Neural cell (in vitro differentiated cells): ENCODE measurements at regions not wholly inside any gene's neighbourhood (a gene's known extent, or its start where the extent isn't known, plus 50 kb on each side); places are given as distances from the start of the nearest gene placed in this dataset.

Experiments
- H2AFZ ChIP-seq: fragments of 200-600, 300-800 bp; sonication (generic), shearing (Covaris generic); 2 replicates; pipeline ENCODE4 v1.6.0; 2014; ENCODE audit warnings: low read depth, mild to moderate bottlenecking, antibody characterized with exemption, low read length, moderate library complexity
- H3F3A ChIP-seq: fragments of 200-600 bp; shearing (Covaris generic); 2 replicates; pipeline ENCODE4 v1.6.1; 2016; ENCODE audit warnings: mild to moderate bottlenecking, moderate library complexity, mixed read lengths, antibody characterized with exemption, low read length; ENCODE audit not compliant: insufficient read depth, poor library complexity, severe bottlenecking
- H3K27ac ChIP-seq: fragments of 200-600, 300-800 bp; sonication (generic), shearing (Covaris generic); 2 replicates; pipeline ENCODE4 v1.5.1; 2014; ENCODE audit warnings: mild to moderate bottlenecking, low read length, moderate library complexity
- H3K27me3 ChIP-seq: fragments of 300-800, 200-600 bp; sonication (generic), shearing (Covaris generic); 2 replicates; pipeline ENCODE4 v1.6.0; 2014; ENCODE audit warnings: mild to moderate bottlenecking, low read depth, low read length, moderate library complexity; ENCODE audit not compliant: insufficient read depth
- H3K36me3 ChIP-seq: fragments of 300-800, 200-600 bp; sonication (generic), shearing (Covaris generic); 2 replicates; pipeline ENCODE4 v1.5.1; 2014; ENCODE audit warnings: mild to moderate bottlenecking, antibody characterized with exemption, low read length, moderate library complexity; ENCODE audit not compliant: insufficient read depth
- H3K4me2 ChIP-seq: fragments of 300-800, 200-600 bp; sonication (generic), shearing (Covaris generic); 2 replicates; pipeline ENCODE4 v1.6.0; 2014; ENCODE audit warnings: mild to moderate bottlenecking, low read length
- H3K4me3 ChIP-seq: fragments of 300-800, 200-600 bp; sonication (generic), shearing (Covaris generic); 2 replicates; pipeline ENCODE4 v1.5.1; 2014; ENCODE audit warnings: mild to moderate bottlenecking, low read length, moderate library complexity
- H3K79me2 ChIP-seq: fragments of 200-600 bp; shearing (Covaris generic); replicated peaks from 2 replicates; pipeline ENCODE4 v1.6.0; 2014; ENCODE audit warnings: mild to moderate bottlenecking, low read length, moderate library complexity; ENCODE audit not compliant: insufficient read depth
- H3K9ac ChIP-seq: fragments of 300-800, 200-600 bp; sonication (generic), shearing (Covaris generic); 2 replicates; pipeline ENCODE4 v1.6.1; 2016; ENCODE audit warnings: mild to moderate bottlenecking, low read length, mixed read lengths
- H3K9me2 ChIP-seq: fragments of 200-600 bp; shearing (Covaris generic); 2 replicates; pipeline ENCODE4 v1.6.1; 2016; ENCODE audit warnings: mild to moderate bottlenecking, low read length, mixed read lengths; ENCODE audit not compliant: insufficient read depth
- H3K9me3 ChIP-seq: fragments of 200-600, 300-800 bp; sonication (generic), shearing (Covaris generic); 2 replicates; pipeline ENCODE4 v1.6.1; 2016; ENCODE audit warnings: mild to moderate bottlenecking, mixed run types, low read length, moderate library complexity, mixed read lengths
- H4K20me1 ChIP-seq: fragments of 200-600 bp; shearing (Covaris generic); 2 replicates; pipeline ENCODE4 v1.6.1; 2016; ENCODE audit warnings: mild to moderate bottlenecking, mixed run types; ENCODE audit not compliant: insufficient read depth
- EP300 ChIP-seq: fragments of 450-650 bp; conservative IDR thresholded peaks from 2 replicates; pipeline ENCODE4 v1.6.1; 2014; ENCODE audit warnings: antibody characterized with exemption, mild to moderate bottlenecking, moderate library complexity; ENCODE audit not compliant: poor library complexity, severe bottlenecking
- EZH2 ChIP-seq: fragments of 200-600, 300-800 bp; shearing (Covaris generic), sonication (generic); IDR thresholded peaks from 2 replicates; pipeline ENCODE4 v1.6.1; 2014; ENCODE audit warnings: antibody characterized with exemption, low read length, borderline replicate concordance, mild to moderate bottlenecking; ENCODE audit not compliant: insufficient read depth, poor library complexity, severe bottlenecking
- MXI1 ChIP-seq: fragments of 450-650 bp; conservative IDR thresholded peaks from 2 replicates; pipeline ENCODE4 v1.6.1; 2014; ENCODE audit warnings: antibody characterized with exemption, mild to moderate bottlenecking; ENCODE audit not compliant: poor library complexity, severe bottlenecking
- POLR2AphosphoS5 ChIP-seq: IDR thresholded peaks from 2 replicates; pipeline ENCODE4 v1.6.1; 2012
- RAD21 ChIP-seq: fragments of 450-650 bp; conservative IDR thresholded peaks from 2 replicates; pipeline ENCODE4 v1.6.1; 2014; ENCODE audit warnings: antibody characterized with exemption, mild to moderate bottlenecking, moderate library complexity
- SMC3 ChIP-seq: fragments of 450-650 bp; conservative IDR thresholded peaks from 2 replicates; pipeline ENCODE4 v1.6.1; 2014; ENCODE audit warnings: antibody characterized with exemption, mild to moderate bottlenecking, moderate library complexity; ENCODE audit not compliant: poor library complexity
- TAF1 ChIP-seq: IDR thresholded peaks from 2 replicates; pipeline ENCODE4 v1.6.1; 2012; ENCODE audit warnings: low read depth
- TF ChIP-seq, protein P1 (sequence below): IDR thresholded peaks from 2 replicates; pipeline ENCODE4 v1.6.1; 2012; ENCODE audit warnings: borderline replicate concordance
- TF ChIP-seq, protein P2 (sequence below): fragments of 450-650 bp; IDR thresholded peaks from 2 replicates; pipeline ENCODE4 v1.5.1; 2014; ENCODE audit warnings: antibody characterized with exemption, mild to moderate bottlenecking, moderate library complexity; ENCODE audit not compliant: poor library complexity, severe bottlenecking

DNA sequence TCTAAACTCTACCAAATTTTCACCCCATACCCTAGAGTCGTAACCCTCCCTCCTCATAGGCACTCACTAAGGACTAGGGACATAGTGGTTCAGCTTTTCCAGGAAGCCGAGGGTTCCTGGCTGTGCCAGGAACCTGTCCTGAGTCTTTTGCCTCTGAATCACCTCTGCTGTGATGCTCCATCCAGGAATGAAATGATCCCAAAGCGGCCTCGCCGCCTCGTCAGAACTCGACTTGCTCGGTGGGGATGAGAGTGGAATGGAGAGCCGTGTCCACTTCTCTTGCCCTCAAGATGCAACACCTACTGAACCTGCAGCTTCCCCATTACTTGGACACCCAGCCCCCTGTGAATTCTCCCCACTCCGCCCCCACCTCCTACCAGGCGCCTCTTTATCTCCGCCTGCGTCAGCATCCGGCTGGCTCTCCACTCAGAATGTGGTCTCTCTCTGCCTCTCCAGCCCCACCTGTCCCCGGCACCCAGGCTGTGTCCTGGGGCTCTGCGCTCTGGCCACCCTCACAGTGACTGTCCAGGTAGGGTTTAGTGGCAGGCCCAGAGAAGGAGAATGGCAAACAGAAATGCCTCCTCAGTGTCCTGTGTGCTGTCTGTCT is 366.1 kb upstream of the ZNF32 start:
- Histone ChIP-seq H3F3A (no peaks in the 10 kb centered on the region), H3K27me3 (no peaks in the 10 kb centered on the region), H3K36me3 (no peaks in the 10 kb centered on the region), H3K79me2 (no peaks in the 10 kb centered on the region), H3K4me3 (no peak overlapping the region), H3K27ac (no peak overlapping the region), H2AFZ (no peak overlapping the region), H4K20me1 (no peaks in the 10 kb centered on the region), H3K4me2 (no peak overlapping the region), H3K9me3 (no peaks in the 10 kb centered on the region), H3K9ac (no peak overlapping the region), H3K9me2 (no peaks in the 10 kb centered on the region)
- TF ChIP-seq TAF1 (no peak), MXI1 (no peak), RAD21 (no peak), EP300 (no peak)

DNA sequence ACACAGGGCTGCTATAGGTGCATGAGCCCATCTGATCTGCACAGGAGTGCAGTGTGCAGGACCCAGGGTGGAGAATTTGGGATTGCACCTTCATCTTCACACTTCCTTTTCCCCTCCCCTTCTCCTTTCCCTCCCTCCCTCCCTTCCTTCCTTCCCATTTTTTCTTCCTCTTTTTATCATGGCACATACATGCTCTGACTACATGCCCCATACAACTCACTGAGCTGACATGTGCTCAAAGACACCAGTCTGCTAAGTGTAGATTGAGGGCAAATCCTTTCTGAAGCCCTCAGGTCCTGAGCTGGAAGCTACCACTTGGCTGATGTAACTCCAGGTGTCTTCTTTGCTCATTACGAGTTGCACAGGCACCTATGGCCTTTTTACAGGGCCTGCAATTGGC is 365.3 kb upstream of the ZNF32 start:
- TF ChIP-seq POLR2AphosphoS5 (no peak), EP300 (no peak), EZH2 (no peak), SMC3 (no peak), TAF1 (no peak), RAD21 (no peak), MXI1 (no peak)
- TF ChIP-seq, protein P1, sequence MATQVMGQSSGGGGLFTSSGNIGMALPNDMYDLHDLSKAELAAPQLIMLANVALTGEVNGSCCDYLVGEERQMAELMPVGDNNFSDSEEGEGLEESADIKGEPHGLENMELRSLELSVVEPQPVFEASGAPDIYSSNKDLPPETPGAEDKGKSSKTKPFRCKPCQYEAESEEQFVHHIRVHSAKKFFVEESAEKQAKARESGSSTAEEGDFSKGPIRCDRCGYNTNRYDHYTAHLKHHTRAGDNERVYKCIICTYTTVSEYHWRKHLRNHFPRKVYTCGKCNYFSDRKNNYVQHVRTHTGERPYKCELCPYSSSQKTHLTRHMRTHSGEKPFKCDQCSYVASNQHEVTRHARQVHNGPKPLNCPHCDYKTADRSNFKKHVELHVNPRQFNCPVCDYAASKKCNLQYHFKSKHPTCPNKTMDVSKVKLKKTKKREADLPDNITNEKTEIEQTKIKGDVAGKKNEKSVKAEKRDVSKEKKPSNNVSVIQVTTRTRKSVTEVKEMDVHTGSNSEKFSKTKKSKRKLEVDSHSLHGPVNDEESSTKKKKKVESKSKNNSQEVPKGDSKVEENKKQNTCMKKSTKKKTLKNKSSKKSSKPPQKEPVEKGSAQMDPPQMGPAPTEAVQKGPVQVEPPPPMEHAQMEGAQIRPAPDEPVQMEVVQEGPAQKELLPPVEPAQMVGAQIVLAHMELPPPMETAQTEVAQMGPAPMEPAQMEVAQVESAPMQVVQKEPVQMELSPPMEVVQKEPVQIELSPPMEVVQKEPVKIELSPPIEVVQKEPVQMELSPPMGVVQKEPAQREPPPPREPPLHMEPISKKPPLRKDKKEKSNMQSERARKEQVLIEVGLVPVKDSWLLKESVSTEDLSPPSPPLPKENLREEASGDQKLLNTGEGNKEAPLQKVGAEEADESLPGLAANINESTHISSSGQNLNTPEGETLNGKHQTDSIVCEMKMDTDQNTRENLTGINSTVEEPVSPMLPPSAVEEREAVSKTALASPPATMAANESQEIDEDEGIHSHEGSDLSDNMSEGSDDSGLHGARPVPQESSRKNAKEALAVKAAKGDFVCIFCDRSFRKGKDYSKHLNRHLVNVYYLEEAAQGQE: no peak
- TF ChIP-seq, protein P2, sequence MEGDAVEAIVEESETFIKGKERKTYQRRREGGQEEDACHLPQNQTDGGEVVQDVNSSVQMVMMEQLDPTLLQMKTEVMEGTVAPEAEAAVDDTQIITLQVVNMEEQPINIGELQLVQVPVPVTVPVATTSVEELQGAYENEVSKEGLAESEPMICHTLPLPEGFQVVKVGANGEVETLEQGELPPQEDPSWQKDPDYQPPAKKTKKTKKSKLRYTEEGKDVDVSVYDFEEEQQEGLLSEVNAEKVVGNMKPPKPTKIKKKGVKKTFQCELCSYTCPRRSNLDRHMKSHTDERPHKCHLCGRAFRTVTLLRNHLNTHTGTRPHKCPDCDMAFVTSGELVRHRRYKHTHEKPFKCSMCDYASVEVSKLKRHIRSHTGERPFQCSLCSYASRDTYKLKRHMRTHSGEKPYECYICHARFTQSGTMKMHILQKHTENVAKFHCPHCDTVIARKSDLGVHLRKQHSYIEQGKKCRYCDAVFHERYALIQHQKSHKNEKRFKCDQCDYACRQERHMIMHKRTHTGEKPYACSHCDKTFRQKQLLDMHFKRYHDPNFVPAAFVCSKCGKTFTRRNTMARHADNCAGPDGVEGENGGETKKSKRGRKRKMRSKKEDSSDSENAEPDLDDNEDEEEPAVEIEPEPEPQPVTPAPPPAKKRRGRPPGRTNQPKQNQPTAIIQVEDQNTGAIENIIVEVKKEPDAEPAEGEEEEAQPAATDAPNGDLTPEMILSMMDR: no peak

More for the DNA sequence above, 365.3 kb upstream of the ZNF32 start:
- Histone ChIP-seq H3K36me3 (no peaks in the 10 kb centered on the region), H3K9me2 (no peaks in the 10 kb centered on the region), H3K4me3 (no peak overlapping the region), H3K4me2 (no peak overlapping the region), H3F3A (no peaks in the 10 kb centered on the region), H3K9me3 (no peaks in the 10 kb centered on the region), H3K27me3 (no peaks in the 10 kb centered on the region), H3K79me2 (no peaks in the 10 kb centered on the region), H2AFZ (no peak overlapping the region), H3K27ac (no peak overlapping the region), H3K9ac (no peak overlapping the region), H4K20me1 (no peaks in the 10 kb centered on the region)
